GM21423 (cell line): ENCODE measurements at regions not wholly inside any gene's neighbourhood (a gene's known extent, or its start where the extent isn't known, plus 50 kb on each side); places are given as distances from the start of the nearest gene placed in this dataset.
"Not testable (repeated sequence)": the region's sequence is repeated elsewhere in the genome, so short reads cannot be mapped to it uniquely, and the experiment has no call there.

ENCODE experiments used
- ATAC-seq: cut with Tn5 transposase; IDR thresholded peaks from one replicate; pipeline ENCODE4 v1.9.1; 2021; ENCODE audit warnings: mild to moderate bottlenecking, moderate library complexity; ENCODE audit not compliant: unreplicated experiment

- no peak for ATAC-seq
Observed at GRCh38 chr4:84379917-84380641, 119.0 kb downstream of the NKX6-1 start.

DNA sequence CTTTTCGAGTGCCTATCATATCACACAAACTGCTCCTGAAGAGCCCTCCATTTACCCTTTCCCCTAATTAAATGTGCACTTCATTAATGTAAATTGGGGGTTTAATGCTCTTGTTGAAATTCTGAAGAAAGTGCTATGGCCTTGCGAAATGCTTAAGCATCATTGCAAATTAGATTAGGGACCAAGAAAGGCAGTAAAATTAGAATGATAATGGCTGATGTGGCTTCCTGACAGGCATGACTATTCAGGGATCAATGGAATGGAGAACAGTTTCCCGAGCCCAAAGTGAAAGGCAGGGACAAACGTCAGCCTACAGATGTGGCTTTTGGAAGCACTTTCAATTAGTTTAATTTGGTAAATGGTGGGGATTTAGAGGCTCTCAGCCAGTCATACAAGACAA is 120.1 kb downstream of the NKX6-1 start:
- no peak for ATAC-seq

GRCh38 chr4:84378356-84378755 is 120.7 kb downstream of the NKX6-1 start:
- ATAC-seq, result no peak

GRCh38 chr4:84366907-84367306 is 132.2 kb downstream of the NKX6-1 start:
- no peak for ATAC-seq

DNA sequence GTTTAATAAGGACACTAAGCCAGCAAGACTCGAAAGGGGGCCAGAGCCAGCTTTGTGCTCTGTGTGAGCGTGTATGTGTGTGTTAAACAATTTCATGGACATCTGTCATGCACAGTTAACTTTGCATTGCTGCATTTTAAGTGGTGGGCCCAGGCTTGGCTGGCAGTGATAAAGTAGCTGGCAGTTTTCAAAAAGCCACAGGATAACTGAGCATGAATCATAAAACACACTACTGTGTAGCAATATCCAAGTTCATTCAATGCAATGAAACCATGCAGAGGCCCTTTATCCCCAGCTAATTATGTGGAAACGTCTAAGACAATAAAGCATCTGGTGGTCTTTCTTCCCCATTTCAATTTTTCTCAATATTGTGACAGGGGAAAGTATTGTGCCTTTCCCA is 132.9 kb downstream of the NKX6-1 start:
- ATAC-seq, result no peak

DNA sequence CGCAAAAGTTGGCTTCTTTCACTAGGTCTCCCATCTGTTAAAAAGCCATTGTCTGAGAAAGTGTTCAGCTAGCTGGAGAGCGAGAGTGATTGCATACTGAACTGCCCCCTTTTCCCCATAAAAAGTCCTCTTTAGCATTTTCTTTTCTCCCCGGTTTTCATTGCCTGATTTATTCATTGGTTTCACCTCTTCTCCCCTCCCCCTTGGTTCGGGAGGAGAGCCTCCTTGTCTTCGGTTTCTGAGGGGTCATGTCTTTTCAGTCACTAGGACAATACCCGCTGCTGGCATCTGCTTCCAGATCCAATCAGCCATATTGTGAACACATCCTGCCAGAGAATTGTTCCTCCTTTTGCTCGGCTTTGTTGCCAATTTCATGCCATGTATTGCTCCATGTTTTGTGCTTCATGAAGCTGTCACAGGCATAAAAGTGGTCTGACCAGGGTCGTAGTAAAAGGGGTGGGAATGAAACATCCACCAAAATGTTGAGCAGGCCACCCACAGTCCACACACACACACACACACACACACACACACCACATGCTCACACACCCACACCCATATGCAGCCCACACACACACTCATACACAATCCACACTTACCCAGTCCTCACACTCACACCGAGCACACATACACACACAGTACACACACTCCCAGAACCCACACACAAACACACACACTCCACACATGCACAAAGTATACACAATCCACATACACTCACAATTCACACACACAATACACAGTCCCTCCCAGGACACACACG is 136.0 kb downstream of the NKX6-1 start:
- no peak for ATAC-seq

DNA sequence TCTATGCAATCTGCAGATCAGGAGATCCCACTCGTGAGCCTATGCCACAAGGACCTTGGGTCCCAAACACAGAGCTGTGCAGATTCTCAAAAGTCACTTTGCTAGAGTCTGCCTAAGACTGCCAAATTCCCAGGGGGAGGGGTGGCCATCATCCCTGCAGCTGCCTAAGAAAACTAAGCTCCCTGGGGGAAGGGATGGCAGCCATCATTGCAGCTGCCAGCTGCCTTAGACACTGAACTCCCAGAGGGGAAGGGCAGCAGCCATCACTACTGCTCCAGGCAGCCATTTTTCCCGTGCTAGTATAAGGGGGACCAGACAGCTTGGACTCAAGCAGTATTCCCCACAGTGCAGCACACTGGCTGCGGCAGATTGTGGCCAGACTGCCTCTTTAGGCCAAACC is 156.9 kb downstream of the NKX6-1 start:
- ATAC-seq, result no peak

DNA sequence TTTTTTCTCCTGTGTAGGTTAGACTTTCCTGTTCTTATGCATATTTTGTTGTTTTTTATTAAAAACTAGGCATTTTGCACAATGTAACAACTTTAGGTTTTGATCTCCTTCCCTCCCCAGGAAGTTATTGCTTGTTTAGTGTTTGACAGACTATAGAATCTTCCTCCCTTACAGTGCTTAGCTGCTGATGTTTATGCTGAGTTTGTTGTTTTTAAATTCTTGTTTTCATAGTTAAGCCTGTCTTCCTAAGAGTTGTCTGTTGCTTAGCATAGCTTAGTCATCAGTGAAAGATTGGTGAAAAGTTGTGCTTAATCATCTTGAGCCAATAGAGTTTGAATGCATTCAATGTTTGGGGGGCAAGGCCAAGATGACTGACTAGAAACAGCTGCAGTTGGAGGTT is 157.5 kb downstream of the NKX6-1 start:
- ATAC-seq, result no peak

GRCh38 chr4:84338367-84338766 is 160.7 kb downstream of the NKX6-1 start:
- ATAC-seq, result no peak

- no peak for ATAC-seq
Observed at GRCh38 chr4:84336964-84337705, 162.0 kb downstream of the NKX6-1 start.

DNA sequence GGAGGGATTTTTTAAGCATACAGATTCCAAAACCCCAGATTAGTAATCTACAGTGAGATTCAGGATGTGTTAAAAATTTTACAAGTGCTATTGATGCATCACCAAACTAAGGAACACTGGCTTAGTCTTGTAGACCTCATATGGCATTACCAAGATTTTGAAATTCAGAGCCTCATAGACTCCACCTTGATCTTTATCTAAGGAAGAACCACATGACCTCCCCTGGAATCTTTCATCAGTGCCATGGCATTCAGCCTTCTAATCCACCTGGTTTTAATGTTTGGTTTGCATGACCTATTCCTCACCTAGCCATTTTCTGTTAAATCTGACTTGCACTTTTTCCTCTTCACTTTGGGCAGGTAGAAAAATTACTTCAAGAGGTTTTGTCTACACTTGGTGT is 171.6 kb downstream of the NKX6-1 start:
- no peak for ATAC-seq

DNA sequence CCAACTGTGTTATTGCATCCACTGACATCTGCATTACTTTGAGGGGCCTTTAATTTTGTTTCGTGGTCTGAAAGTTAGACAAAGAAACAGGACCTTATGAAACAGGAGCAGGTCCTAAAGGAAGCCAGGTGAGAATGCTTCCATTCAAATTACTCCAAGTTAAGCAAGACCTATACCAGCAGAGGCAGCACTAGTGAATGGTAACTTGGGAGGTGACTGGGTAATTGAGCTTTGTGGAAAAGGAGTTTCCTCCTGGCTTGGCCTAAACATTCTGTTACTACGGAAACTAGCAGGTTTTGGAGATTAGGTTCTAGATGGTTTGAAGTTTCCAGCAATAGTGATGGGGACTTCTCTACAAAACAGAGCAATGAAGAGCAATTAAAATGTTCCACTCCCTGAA is 173.5 kb downstream of the NKX6-1 start:
- ATAC-seq, result no peak

DNA sequence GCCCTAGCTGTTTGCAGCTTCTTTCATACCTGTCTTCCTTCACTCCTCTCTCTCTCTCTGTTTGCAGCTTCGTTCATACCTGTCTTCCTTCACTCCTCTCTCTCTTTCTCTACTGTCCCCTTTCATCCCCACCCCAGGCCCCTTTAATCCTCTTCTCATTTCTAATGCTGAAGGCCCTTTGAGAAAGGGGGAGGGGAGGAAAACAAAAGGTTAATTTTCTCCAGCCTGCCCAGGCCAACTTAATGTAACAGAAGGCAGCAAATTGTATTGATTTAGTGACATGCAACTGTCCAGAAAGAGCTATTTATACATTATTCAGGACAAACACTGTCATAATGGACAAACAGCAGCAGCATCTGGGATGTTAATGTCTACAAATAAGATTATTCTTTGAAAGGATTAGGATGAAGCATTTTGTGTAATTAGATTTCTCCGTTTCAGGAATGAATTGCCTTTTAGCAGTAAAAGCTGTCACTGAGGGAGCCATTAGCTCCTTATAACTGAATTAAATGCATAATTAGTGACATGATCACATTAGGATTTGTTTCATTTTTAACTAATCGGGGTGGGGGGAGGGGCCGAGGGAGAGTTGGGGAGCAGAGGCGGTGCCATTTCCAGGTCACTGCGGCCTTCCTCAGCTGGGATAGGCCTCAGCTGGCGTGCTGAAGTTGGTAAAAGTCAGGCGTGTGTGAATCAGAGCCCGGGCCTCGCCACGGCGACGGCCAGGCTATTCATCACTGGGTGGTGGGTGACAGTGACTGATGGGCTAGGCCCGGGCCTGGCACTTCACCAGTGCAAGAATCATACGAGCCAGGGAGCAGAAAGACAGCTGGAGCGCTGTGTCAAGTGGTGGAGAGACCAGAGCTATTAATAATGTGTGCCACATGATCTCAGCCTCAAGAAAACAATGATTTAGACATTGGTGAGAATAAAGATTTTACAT is 174.5 kb downstream of the NKX6-1 start:
- no peak for ATAC-seq

- no peak for ATAC-seq
Observed at GRCh38 chr4:84319124-84319523, 180.0 kb downstream of the NKX6-1 start.

- ATAC-seq, result no peak
Observed at GRCh38 chr4:84317513-84317912, 181.6 kb downstream of the NKX6-1 start.

DNA sequence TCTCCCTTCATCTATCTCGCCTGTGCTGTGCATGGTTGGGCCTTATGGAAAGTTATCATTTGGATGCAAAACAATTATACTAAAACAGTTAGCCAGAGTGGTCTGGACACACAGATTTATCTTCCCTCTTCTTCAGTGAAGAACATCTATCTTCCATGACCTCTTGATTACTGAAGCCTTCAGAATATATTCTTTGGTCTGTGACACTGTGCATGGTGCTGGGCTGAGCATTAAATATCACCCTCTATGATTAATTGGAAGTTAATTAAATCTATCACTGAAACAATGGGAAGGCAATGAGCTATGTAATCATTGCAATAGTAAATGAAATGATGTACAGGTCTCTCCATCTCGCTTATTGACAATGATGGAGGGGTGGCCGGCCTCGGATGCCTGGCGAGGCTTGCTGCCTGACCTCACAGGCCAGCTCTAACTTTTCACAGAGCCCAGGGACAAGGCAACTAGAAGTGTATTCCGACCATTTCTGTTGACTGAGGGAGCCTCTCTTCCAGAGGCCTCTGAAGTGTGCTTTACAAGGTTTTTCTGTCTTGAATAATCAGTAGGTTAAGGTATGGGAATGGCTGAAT is 186.6 kb downstream of the NKX6-1 start:
- ATAC-seq, result no peak

GRCh38 chr4:84309191-84309590 is 189.9 kb downstream of the NKX6-1 start:
- ATAC-seq, result no peak

DNA sequence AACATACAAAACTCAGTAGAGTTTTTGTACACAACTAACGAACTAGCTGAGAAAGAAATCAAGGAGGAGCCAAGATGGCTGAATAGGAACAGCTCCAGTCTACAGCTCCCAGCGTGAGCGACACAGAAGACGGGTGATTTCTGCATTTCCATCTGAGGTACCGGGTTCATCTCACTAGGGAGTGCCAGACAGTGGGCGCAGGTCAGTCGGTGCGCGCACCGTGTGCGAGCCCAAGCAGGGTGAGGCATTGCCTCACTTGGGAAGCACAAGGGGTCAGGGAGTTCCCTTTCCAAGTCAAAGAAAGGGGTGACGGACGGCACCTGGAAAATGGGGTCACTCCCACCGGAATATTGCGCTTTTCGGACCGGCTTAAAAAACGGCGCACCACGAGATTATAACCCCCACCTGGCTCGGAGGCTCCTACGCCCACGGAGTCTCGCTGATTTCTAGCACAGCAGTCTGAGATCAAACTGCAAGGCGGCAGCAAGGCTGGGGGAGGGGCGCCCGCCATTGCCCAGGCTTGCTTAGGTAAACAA is 200.3 kb downstream of the NKX6-1 start:
- ATAC-seq, result not testable (repeated sequence)

- no peak for ATAC-seq
Observed at GRCh38 chr4:84298023-84298718, 200.9 kb downstream of the NKX6-1 start.
